ENCODE measurements at regions not wholly inside any gene's neighbourhood (a gene's known extent, or its start where the extent isn't known, plus 50 kb on each side); places are given as distances from the start of the nearest gene placed in this dataset.

- no peak overlapping the region for H3K27ac ChIP-seq
- no peak for DNase-seq
- no peaks in the 10 kb centered on the region for H3K9me2 ChIP-seq (ENCODE audit: insufficient read depth)
- H3K4me2 ChIP-seq (ENCODE audit: unreplicated experiment) = no peak overlapping the region
- no peak overlapping the region for H3K4me3 ChIP-seq
- H3K4me1 ChIP-seq (ENCODE audit: insufficient read depth) = peaks cover 13% of the 10 kb centered on the region
- no peaks in the 10 kb centered on the region for H3K9me3 ChIP-seq (ENCODE audit: low read depth)
- no peaks in the 10 kb centered on the region for H3K27me3 ChIP-seq (replicated peaks; ENCODE audit: insufficient read depth)
- peaks cover 12% of the 10 kb centered on the region; the same call in 1 of the 2 replicates for H3F3A ChIP-seq (ENCODE audit: insufficient read depth)
- WGBS, 2 experiments (ENCODE audit: low coverage in 1 of 2, low lambda C conversion rate in 2 of 2, missing lambda C conversion rate in 2 of 2) = 80 to 93% methylated on average over 2 of the region's 2 CpGs
- TF ChIP-seq EZH2 (IDR thresholded peaks at IDR 0.05; ENCODE audit: insufficient read depth, poor library complexity, severe bottlenecking) (no peak), EZH2phosphoT487 (IDR thresholded peaks at IDR 0.05; ENCODE audit: insufficient read depth, low read depth) (no peak)
- H3K36me3 ChIP-seq (ENCODE audit: low read depth) = no peaks in the 10 kb centered on the region
- H2AFZ ChIP-seq = no peak overlapping the region
- no peaks in the 10 kb centered on the region for H3K79me2 ChIP-seq (ENCODE audit: insufficient read depth)
- in situ Hi-C loops (cut with MboI) = no loop called here
- H4K20me1 ChIP-seq (ENCODE audit: insufficient read depth) = no peaks in the 10 kb centered on the region
- no peak overlapping the region for H3K9ac ChIP-seq
Observed at GRCh38 chr13:78152415-78152814, 233.8 kb upstream of the EDNRB start.

GRCh38 chr13:78147905-78148304 lies 229.3 kb upstream of the EDNRB start:
- Histone ChIP-seq H3K9me2 (ENCODE audit: insufficient read depth) (no peaks in the 10 kb centered on the region), H3K9me3 (ENCODE audit: low read depth) (no peaks in the 10 kb centered on the region), H3K4me3 (no peak overlapping the region), H4K20me1 (ENCODE audit: insufficient read depth) (no peaks in the 10 kb centered on the region), H3K36me3 (ENCODE audit: low read depth) (no peaks in the 10 kb centered on the region), H3K79me2 (ENCODE audit: insufficient read depth) (no peaks in the 10 kb centered on the region), H3K4me2 (ENCODE audit: unreplicated experiment) (peak overlapping the region; percentile 45), H3K27me3 (replicated peaks; ENCODE audit: insufficient read depth) (no peaks in the 10 kb centered on the region), H2AFZ (no peak overlapping the region), H3K27ac (no peak overlapping the region), H3K9ac (no peak overlapping the region), H3K4me1 (ENCODE audit: insufficient read depth) (peaks cover 16% of the 10 kb centered on the region), H3F3A (ENCODE audit: insufficient read depth) (peaks cover 12% of the 10 kb centered on the region; the same call in 1 of the 2 replicates)
- TF ChIP-seq EZH2 (IDR thresholded peaks at IDR 0.05; ENCODE audit: insufficient read depth, poor library complexity, severe bottlenecking) (no peak), EZH2phosphoT487 (IDR thresholded peaks at IDR 0.05; ENCODE audit: insufficient read depth, low read depth) (no peak)
- in situ Hi-C loops (cut with MboI) = loop anchor here (10.0 kb wide), 1 partner anchor 827 kb away; no protein-coding TSS in a partner anchor
- DNase-seq = peak; percentile 70

- Histone ChIP-seq H3K9me3 (ENCODE audit: low read depth) (no peaks in the 10 kb centered on the region), H3K27ac (no peak overlapping the region), H3F3A (ENCODE audit: insufficient read depth) (peaks cover 12% of the 10 kb centered on the region; the same call in 1 of the 2 replicates), H3K9me2 (ENCODE audit: insufficient read depth) (no peaks in the 10 kb centered on the region), H3K4me1 (ENCODE audit: insufficient read depth) (peaks cover 16% of the 10 kb centered on the region), H3K9ac (no peak overlapping the region), H3K79me2 (ENCODE audit: insufficient read depth) (no peaks in the 10 kb centered on the region), H3K4me3 (no peak overlapping the region), H4K20me1 (ENCODE audit: insufficient read depth) (no peaks in the 10 kb centered on the region), H3K36me3 (ENCODE audit: low read depth) (no peaks in the 10 kb centered on the region), H2AFZ (no peak overlapping the region), H3K4me2 (ENCODE audit: unreplicated experiment) (no peak overlapping the region), H3K27me3 (replicated peaks; ENCODE audit: insufficient read depth) (no peaks in the 10 kb centered on the region)
- in situ Hi-C loops (cut with MboI) = loop anchor here (10.0 kb wide), 1 partner anchor 830 kb away; no protein-coding TSS in a partner anchor
- DNase-seq = no peak
- TF ChIP-seq EZH2 (IDR thresholded peaks at IDR 0.05; ENCODE audit: insufficient read depth, poor library complexity, severe bottlenecking) (no peak), EZH2phosphoT487 (IDR thresholded peaks at IDR 0.05; ENCODE audit: insufficient read depth, low read depth) (no peak)
- 0 to 6% methylated on average over 1 of the region's 1 CpG for WGBS, 2 experiments (ENCODE audit: low coverage in 1 of 2, low lambda C conversion rate in 2 of 2, missing lambda C conversion rate in 2 of 2)
Observed at GRCh38 chr13:78145276-78145675, 226.6 kb upstream of the EDNRB start.

GRCh38 chr13:78139765-78140164 lies 221.1 kb upstream of the EDNRB start:
- in situ Hi-C loops (cut with MboI) = loop anchor here (10.0 kb wide), 1 partner anchor 835 kb away; no protein-coding TSS in a partner anchor
- 55 to 67% methylated on average over 2 of the region's 2 CpGs for WGBS, 2 experiments (ENCODE audit: low coverage in 1 of 2, low lambda C conversion rate in 2 of 2, missing lambda C conversion rate in 2 of 2)
- H3K9me2 ChIP-seq (ENCODE audit: insufficient read depth) = no peaks in the 10 kb centered on the region

GRCh38 chr13:78138756-78139155 lies 220.1 kb upstream of the EDNRB start:
- Histone ChIP-seq H3K27ac (no peak overlapping the region), H3K79me2 (ENCODE audit: insufficient read depth) (no peaks in the 10 kb centered on the region), H3K36me3 (ENCODE audit: low read depth) (no peaks in the 10 kb centered on the region), H3K9ac (no peak overlapping the region), H3K27me3 (replicated peaks; ENCODE audit: insufficient read depth) (no peaks in the 10 kb centered on the region), H3K4me1 (ENCODE audit: insufficient read depth) (no peaks in the 10 kb centered on the region), H3F3A (ENCODE audit: insufficient read depth) (no peaks in the 10 kb centered on the region), H3K9me2 (ENCODE audit: insufficient read depth) (no peaks in the 10 kb centered on the region), H3K4me2 (ENCODE audit: unreplicated experiment) (no peak overlapping the region), H3K4me3 (no peak overlapping the region), H4K20me1 (ENCODE audit: insufficient read depth) (no peaks in the 10 kb centered on the region), H2AFZ (no peak overlapping the region), H3K9me3 (ENCODE audit: low read depth) (no peaks in the 10 kb centered on the region)
- in situ Hi-C loops (cut with MboI) = no loop called here
- TF ChIP-seq EZH2phosphoT487 (IDR thresholded peaks at IDR 0.05; ENCODE audit: insufficient read depth, low read depth) = no peak
- no peak for TF ChIP-seq EZH2 (IDR thresholded peaks at IDR 0.05; ENCODE audit: insufficient read depth, poor library complexity, severe bottlenecking)
- 71 to 83% methylated on average over 2 of the region's 2 CpGs for WGBS, 2 experiments (ENCODE audit: low coverage in 1 of 2, low lambda C conversion rate in 2 of 2, missing lambda C conversion rate in 2 of 2)
- DNase-seq = no peak

More at GRCh38 chr13:78139765-78140164, 221.1 kb upstream of the EDNRB start:
- Histone ChIP-seq H3K36me3 (ENCODE audit: low read depth) (no peaks in the 10 kb centered on the region), H4K20me1 (ENCODE audit: insufficient read depth) (no peaks in the 10 kb centered on the region), H3K79me2 (ENCODE audit: insufficient read depth) (no peaks in the 10 kb centered on the region), H3K27ac (no peak overlapping the region), H3K4me1 (ENCODE audit: insufficient read depth) (no peaks in the 10 kb centered on the region), H2AFZ (no peak overlapping the region), H3K9me3 (ENCODE audit: low read depth) (no peaks in the 10 kb centered on the region), H3K27me3 (replicated peaks; ENCODE audit: insufficient read depth) (no peaks in the 10 kb centered on the region), H3K9ac (no peak overlapping the region), H3K4me3 (no peak overlapping the region), H3F3A (ENCODE audit: insufficient read depth) (no peaks in the 10 kb centered on the region), H3K4me2 (ENCODE audit: unreplicated experiment) (no peak overlapping the region)
- no peak for TF ChIP-seq EZH2 (IDR thresholded peaks at IDR 0.05; ENCODE audit: insufficient read depth, poor library complexity, severe bottlenecking)
- TF ChIP-seq EZH2phosphoT487 (IDR thresholded peaks at IDR 0.05; ENCODE audit: insufficient read depth, low read depth) = no peak
- no peak for DNase-seq

All from GM23248 (cell line).